ENCODE measurements at regions not wholly inside any gene's neighbourhood (a gene's known extent, or its start where the extent isn't known, plus 50 kb on each side); places are given as distances from the start of the nearest gene placed in this dataset.

- BruUV-seq (replicated peaks), result no TSS peak
- H3K27me3 ChIP-seq (ENCODE audit: control insufficient read depth in 2 of 2, insufficient read depth in 2 of 2, low read length in 2 of 2), result peaks cover 7 to 10% of the 10 kb centered on the region in 2 experiments
- H3K9me3 ChIP-seq (replicated peaks; ENCODE audit: control insufficient read depth, insufficient read depth, low read length), result no peaks in the 10 kb centered on the region
- no peaks in the 10 kb centered on the region for H3K79me2 ChIP-seq (ENCODE audit: control insufficient read depth, insufficient read depth, low read length)
- CTCF ChIA-PET, result interaction anchor here (1.2 to 1.8 kb wide), 2 partner anchors 13 to 362 kb away, joined by 3 to 4 read pairs; no protein-coding TSS in a partner anchor
- dilution Hi-C loops (cut with MboI; ENCODE audit: extremely low pct_ligation_motif_present, low sequenced_read_pairs) (no loop called here), intact Hi-C loops (cut with micrococcal nuclease) (no loop called here)
- POLR2A ChIA-PET, result no interaction called here
- FAIRE-seq, result no peak
- peak; percentile 53 for DNase-seq (ENCODE audit: low read depth, low spot score)
- no peaks in the 10 kb centered on the region for H3K36me3 ChIP-seq (ENCODE audit: control insufficient read depth in 2 of 2, extremely low read depth in 1 of 2, insufficient read depth in 2 of 2, low read length in 2 of 2)
- TF ChIP-seq POLR2A (IDR thresholded peaks at IDR 0.05; ENCODE audit: low read depth, low read length) (no peak), MAX (IDR thresholded peaks at IDR 0.05; ENCODE audit: insufficient read depth, insufficient read length) (no peak), FOS (IDR thresholded peaks at IDR 0.05; ENCODE audit: borderline replicate concordance, insufficient read depth, low read length) (no peak), EZH2 (IDR thresholded peaks at IDR 0.05; ENCODE audit: borderline replicate concordance, low read depth, low read length, severe bottlenecking) (no peak), CTCF (IDR thresholded peaks at IDR 0.05; ENCODE audit: extremely low read depth in 1 of 2, insufficient read depth in 1 of 2, low read depth in 1 of 2, low read length in 2 of 2) (no peak), JUN (IDR thresholded peaks at IDR 0.05; ENCODE audit: borderline replicate concordance, insufficient read depth, insufficient read length, low read depth) (no peak), MYC (IDR thresholded peaks at IDR 0.05; ENCODE audit: low read depth, low read length) (no peak), GATA2 (IDR thresholded peaks at IDR 0.05; ENCODE audit: insufficient read depth, insufficient read length, low read depth, low read length) (no peak), POLR2AphosphoS5 (IDR thresholded peaks at IDR 0.05; ENCODE audit: insufficient read depth, low read depth, low read length) (no peak)
- no peak overlapping the region for H3K27ac ChIP-seq (ENCODE audit: insufficient read depth, low read depth, low read length)
- H2AFZ ChIP-seq (ENCODE audit: low read depth, low read length), result no peak overlapping the region
- no peak overlapping the region for H3K4me2 ChIP-seq (ENCODE audit: insufficient read depth, low read length)
- H3K9ac ChIP-seq (replicated peaks; ENCODE audit: extremely low read depth, insufficient read depth, low read length), result no peak overlapping the region
- no peaks in the 10 kb centered on the region for H4K20me1 ChIP-seq (replicated peaks; ENCODE audit: control insufficient read depth, extremely low read depth, insufficient read depth, low read length)
- H3K9me1 ChIP-seq (replicated peaks; ENCODE audit: control insufficient read depth, extremely low read depth, insufficient read depth, low read length), result no peaks in the 10 kb centered on the region
- H3K4me1 ChIP-seq (ENCODE audit: control insufficient read depth, extremely low read depth, insufficient read depth, low read length), result no peaks in the 10 kb centered on the region
- H3K4me3 ChIP-seq (replicated peaks in 1 of 3; ENCODE audit: insufficient read depth in 1 of 3, low read depth in 1 of 3, low read length in 3 of 3), result no peak overlapping the region
These were observed 530.8 kb downstream of the SHQ1 start for GRCh38 chr3:72317491-72317890.

Measured in endothelial cell of umbilical vein (primary cell).